ENCODE measurements at regions not wholly inside any gene's neighbourhood (a gene's known extent, or its start where the extent isn't known, plus 50 kb on each side); places are given as distances from the start of the nearest gene placed in this dataset.

DNA sequence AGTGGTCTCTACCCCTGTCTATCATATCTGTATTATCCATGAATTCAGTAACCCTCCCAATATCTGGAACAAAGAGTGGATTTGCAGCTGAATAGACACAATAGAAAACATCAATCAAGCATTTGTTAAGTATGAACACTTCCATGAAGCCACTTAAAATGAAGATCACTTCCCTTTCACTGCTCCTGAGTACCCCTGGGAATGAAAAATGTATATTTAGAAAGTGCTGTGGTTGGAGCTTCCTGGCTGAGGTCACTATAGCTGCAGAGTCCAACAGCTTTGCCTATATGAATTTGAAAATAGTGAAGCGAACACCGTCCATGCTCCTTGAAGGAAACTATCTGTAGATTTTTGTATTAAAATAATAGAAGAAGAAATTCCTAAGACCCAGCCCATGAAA, 227.0 kb downstream of the DTHD1 start:
- Histone ChIP-seq H3K4me2 (ENCODE audit: insufficient read depth, low read length) (no peak overlapping the region), H3K4me1 (ENCODE audit: insufficient read depth, low read length) (no peaks in the 10 kb centered on the region), H3K9ac (ENCODE audit: low read depth, low read length) (no peak overlapping the region), H3K79me2 (ENCODE audit: insufficient read depth, low read length) (no peaks in the 10 kb centered on the region), H3K36me3 (ENCODE audit: insufficient read depth, low read length) (no peaks in the 10 kb centered on the region), H3K4me3 (ENCODE audit: low read depth in 1 of 2, low read length in 2 of 2) (no peak overlapping the region), H2AFZ (ENCODE audit: low read depth, low read length) (no peak overlapping the region), H4K20me1 (ENCODE audit: insufficient read depth, low read length) (no peaks in the 10 kb centered on the region), H3K27me3 (ENCODE audit: insufficient read depth, low read length, poor library complexity) (no peaks in the 10 kb centered on the region), H3K27ac (ENCODE audit: low read length) (no peak overlapping the region), H3K9me3 (ENCODE audit: insufficient read depth, low read length, severe bottlenecking) (no peaks in the 10 kb centered on the region)
- ATAC-seq (ENCODE audit: insufficient read depth, low read depth), result no peak
- TF ChIP-seq EZH2 (IDR thresholded peaks at IDR 0.05; ENCODE audit: borderline replicate concordance, low read depth, low read length, severe bottlenecking), result no peak
- TF ChIP-seq, protein P1, sequence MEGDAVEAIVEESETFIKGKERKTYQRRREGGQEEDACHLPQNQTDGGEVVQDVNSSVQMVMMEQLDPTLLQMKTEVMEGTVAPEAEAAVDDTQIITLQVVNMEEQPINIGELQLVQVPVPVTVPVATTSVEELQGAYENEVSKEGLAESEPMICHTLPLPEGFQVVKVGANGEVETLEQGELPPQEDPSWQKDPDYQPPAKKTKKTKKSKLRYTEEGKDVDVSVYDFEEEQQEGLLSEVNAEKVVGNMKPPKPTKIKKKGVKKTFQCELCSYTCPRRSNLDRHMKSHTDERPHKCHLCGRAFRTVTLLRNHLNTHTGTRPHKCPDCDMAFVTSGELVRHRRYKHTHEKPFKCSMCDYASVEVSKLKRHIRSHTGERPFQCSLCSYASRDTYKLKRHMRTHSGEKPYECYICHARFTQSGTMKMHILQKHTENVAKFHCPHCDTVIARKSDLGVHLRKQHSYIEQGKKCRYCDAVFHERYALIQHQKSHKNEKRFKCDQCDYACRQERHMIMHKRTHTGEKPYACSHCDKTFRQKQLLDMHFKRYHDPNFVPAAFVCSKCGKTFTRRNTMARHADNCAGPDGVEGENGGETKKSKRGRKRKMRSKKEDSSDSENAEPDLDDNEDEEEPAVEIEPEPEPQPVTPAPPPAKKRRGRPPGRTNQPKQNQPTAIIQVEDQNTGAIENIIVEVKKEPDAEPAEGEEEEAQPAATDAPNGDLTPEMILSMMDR (IDR thresholded peaks at IDR 0.05; ENCODE audit: borderline replicate concordance, extremely low read depth, low read length, poor library complexity, severe bottlenecking), result no peak
- no peak for DNase-seq

DNA sequence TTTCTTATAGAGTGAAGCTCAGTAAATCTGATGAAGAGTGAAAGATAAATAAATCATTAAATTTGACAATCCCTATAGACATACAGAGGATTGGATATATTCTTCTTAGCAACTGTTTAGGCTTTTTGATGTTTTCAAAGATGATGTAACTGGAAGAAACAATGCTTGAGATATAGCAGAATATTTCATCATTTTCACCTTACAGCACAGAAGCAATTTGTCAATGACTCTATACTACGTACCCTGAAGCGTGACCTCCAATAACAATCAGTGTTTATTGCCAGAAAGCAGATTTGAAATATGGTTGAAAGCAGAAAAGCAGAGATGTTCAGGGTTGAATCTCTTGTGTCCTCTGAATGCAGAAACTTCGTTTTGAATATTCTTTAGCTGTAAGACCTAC, 228.4 kb downstream of the DTHD1 start:
- DNase-seq (no peak), ATAC-seq (ENCODE audit: insufficient read depth, low read depth) (no peak)
- Histone ChIP-seq H3K27ac (ENCODE audit: low read length) (no peak overlapping the region), H3K4me1 (ENCODE audit: insufficient read depth, low read length) (no peaks in the 10 kb centered on the region), H2AFZ (ENCODE audit: low read depth, low read length) (no peak overlapping the region), H3K79me2 (ENCODE audit: insufficient read depth, low read length) (no peaks in the 10 kb centered on the region), H3K36me3 (ENCODE audit: insufficient read depth, low read length) (no peaks in the 10 kb centered on the region), H3K9ac (ENCODE audit: low read depth, low read length) (no peak overlapping the region), H3K27me3 (ENCODE audit: insufficient read depth, low read length, poor library complexity) (no peaks in the 10 kb centered on the region), H3K9me3 (ENCODE audit: insufficient read depth, low read length, severe bottlenecking) (no peaks in the 10 kb centered on the region), H3K4me2 (ENCODE audit: insufficient read depth, low read length) (no peak overlapping the region), H3K4me3 (ENCODE audit: low read depth in 1 of 2, low read length in 2 of 2) (no peak overlapping the region), H4K20me1 (ENCODE audit: insufficient read depth, low read length) (no peaks in the 10 kb centered on the region)
- TF ChIP-seq EZH2 (IDR thresholded peaks at IDR 0.05; ENCODE audit: borderline replicate concordance, low read depth, low read length, severe bottlenecking), result no peak
- TF ChIP-seq, protein P1 (IDR thresholded peaks at IDR 0.05; ENCODE audit: borderline replicate concordance, extremely low read depth, low read length, poor library complexity, severe bottlenecking), result no peak

DNA sequence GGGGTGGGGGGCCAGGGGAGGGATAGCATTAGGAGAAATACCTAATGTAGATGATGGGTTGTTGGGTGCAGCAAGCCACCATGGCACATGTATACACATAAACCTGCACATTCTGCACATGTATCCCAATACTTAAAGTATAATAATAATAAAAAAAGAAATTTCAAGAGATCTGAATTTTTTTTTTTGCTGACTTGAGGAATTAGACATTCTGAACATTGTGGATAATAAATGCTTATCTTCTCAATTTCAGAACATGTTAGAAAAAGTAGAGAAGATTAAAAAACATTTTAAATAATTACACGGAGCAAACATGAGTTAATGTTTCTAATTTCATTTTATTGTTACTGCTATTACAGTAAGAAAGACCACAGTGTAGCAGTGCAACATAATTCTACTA, 230.4 kb downstream of the DTHD1 start:
- H3K4me2 ChIP-seq (ENCODE audit: insufficient read depth, low read length), result no peak overlapping the region
- H3K79me2 ChIP-seq (ENCODE audit: insufficient read depth, low read length), result no peaks in the 10 kb centered on the region
- H4K20me1 ChIP-seq (ENCODE audit: insufficient read depth, low read length), result no peaks in the 10 kb centered on the region
- no peak overlapping the region for H3K9ac ChIP-seq (ENCODE audit: low read depth, low read length)
- DNase-seq, result no peak
- no peak for ATAC-seq (ENCODE audit: insufficient read depth, low read depth)
- H3K4me3 ChIP-seq (ENCODE audit: low read depth in 1 of 2, low read length in 2 of 2), result no peak overlapping the region
- no peaks in the 10 kb centered on the region for H3K9me3 ChIP-seq (ENCODE audit: insufficient read depth, low read length, severe bottlenecking)
- H3K27me3 ChIP-seq (ENCODE audit: insufficient read depth, low read length, poor library complexity), result no peaks in the 10 kb centered on the region
- no peak overlapping the region for H2AFZ ChIP-seq (ENCODE audit: low read depth, low read length)
- no peak overlapping the region for H3K27ac ChIP-seq (ENCODE audit: low read length)
- H3K4me1 ChIP-seq (ENCODE audit: insufficient read depth, low read length), result no peaks in the 10 kb centered on the region
- TF ChIP-seq, protein P1 (IDR thresholded peaks at IDR 0.05; ENCODE audit: borderline replicate concordance, extremely low read depth, low read length, poor library complexity, severe bottlenecking), result no peak
- TF ChIP-seq EZH2 (IDR thresholded peaks at IDR 0.05; ENCODE audit: borderline replicate concordance, low read depth, low read length, severe bottlenecking), result no peak
- no peaks in the 10 kb centered on the region for H3K36me3 ChIP-seq (ENCODE audit: insufficient read depth, low read length)

DNA sequence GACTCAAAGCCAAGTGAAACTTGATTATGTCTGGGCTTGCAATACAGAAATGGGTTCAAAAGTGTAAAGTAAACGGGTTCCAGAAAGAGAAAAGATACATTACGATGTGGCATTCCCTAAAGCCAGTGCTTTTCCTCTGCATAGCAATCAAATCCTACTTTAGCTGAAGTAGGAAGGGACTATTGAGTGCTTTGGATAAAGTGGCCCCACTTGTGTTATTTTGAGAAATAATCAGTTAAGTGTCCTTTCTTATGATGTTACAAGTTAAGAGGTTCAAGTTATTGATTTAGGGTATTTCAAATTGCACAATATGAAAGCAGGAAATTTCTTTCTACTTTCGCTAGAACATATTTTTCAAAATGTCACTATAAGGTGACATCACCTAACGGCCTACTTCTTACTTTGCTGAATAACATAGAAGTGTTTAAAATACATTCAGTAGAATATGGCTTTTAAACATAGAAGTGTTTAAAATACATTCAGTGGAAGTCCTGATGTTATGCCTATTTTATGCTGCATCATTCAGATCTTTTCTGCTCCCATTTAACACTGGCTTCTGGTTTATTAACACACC, 235.2 kb downstream of the DTHD1 start:
- TF ChIP-seq EZH2 (IDR thresholded peaks at IDR 0.05; ENCODE audit: borderline replicate concordance, low read depth, low read length, severe bottlenecking), result no peak
- TF ChIP-seq, protein P1 (IDR thresholded peaks at IDR 0.05; ENCODE audit: borderline replicate concordance, extremely low read depth, low read length, poor library complexity, severe bottlenecking), result no peak
- Histone ChIP-seq H4K20me1 (ENCODE audit: insufficient read depth, low read length) (no peaks in the 10 kb centered on the region), H3K4me1 (ENCODE audit: insufficient read depth, low read length) (no peaks in the 10 kb centered on the region), H3K27me3 (ENCODE audit: insufficient read depth, low read length, poor library complexity) (no peaks in the 10 kb centered on the region), H2AFZ (ENCODE audit: low read depth, low read length) (no peak overlapping the region), H3K36me3 (ENCODE audit: insufficient read depth, low read length) (no peaks in the 10 kb centered on the region), H3K79me2 (ENCODE audit: insufficient read depth, low read length) (no peaks in the 10 kb centered on the region), H3K9me3 (ENCODE audit: insufficient read depth, low read length, severe bottlenecking) (no peaks in the 10 kb centered on the region), H3K9ac (ENCODE audit: low read depth, low read length) (no peak overlapping the region), H3K27ac (ENCODE audit: low read length) (no peak overlapping the region), H3K4me3 (ENCODE audit: low read depth in 1 of 2, low read length in 2 of 2) (no peak overlapping the region), H3K4me2 (ENCODE audit: insufficient read depth, low read length) (no peak overlapping the region)
- DNase-seq (no peak), ATAC-seq (ENCODE audit: insufficient read depth, low read depth) (no peak)
